ENCODE measurements at regions not wholly inside any gene's neighbourhood (a gene's known extent, or its start where the extent isn't known, plus 50 kb on each side); places are given as distances from the start of the nearest gene placed in this dataset.

DNA sequence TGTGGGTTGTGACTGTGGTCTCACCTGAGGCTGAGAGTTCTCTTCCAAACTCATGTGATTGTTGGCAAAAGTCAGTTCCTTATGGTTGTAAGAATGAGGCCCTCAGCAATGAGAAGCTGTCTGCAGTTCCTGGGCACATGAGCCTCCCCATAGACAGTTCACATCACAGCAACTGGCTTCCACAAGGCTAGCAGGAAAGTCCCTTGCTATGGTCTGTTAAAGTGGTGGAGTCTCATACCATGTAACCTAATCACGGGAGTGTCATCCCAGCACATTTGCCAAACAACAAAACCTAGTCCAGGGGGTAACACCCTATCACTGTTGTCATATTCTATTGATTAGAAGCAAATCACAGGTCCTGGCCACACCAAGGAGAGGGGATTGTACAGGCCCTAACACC lies 163.8 kb downstream of the BACH1 start:
- Histone ChIP-seq H3K36me3 (ENCODE audit: control insufficient read depth in 2 of 2, extremely low read depth in 1 of 2, insufficient read depth in 2 of 2, low read length in 2 of 2) (no peaks in the 10 kb centered on the region), H3K4me2 (ENCODE audit: control insufficient read depth, extremely low read depth, insufficient read depth, low read depth, low read length) (no peak overlapping the region), H4K20me1 (ENCODE audit: control insufficient read depth, extremely low read depth, insufficient read depth, low read length) (no peaks in the 10 kb centered on the region), H3K4me1 (ENCODE audit: control insufficient read depth, extremely low read depth, insufficient read depth, low read length) (no peaks in the 10 kb centered on the region), H3K27ac (ENCODE audit: control insufficient read depth, insufficient read depth, low read length) (no peak overlapping the region), H3K4me3 (ENCODE audit: control insufficient read depth in 2 of 3, extremely low read depth in 1 of 3, insufficient read depth in 2 of 3, low read depth in 1 of 3, low read length in 3 of 3) (no peak overlapping the region), H3K27me3 (ENCODE audit: control insufficient read depth, extremely low read depth, insufficient read depth, low read length) (no peaks in the 10 kb centered on the region), H3K9me1 (ENCODE audit: control insufficient read depth, extremely low read depth, insufficient read depth, low read length) (no peaks in the 10 kb centered on the region), H3K9me3 (ENCODE audit: control insufficient read depth, low read depth, low read length) (no peaks in the 10 kb centered on the region), H3K79me2 (ENCODE audit: control insufficient read depth, insufficient read depth, low read length) (no peaks in the 10 kb centered on the region), H2AFZ (ENCODE audit: control insufficient read depth, low read length) (no peak overlapping the region), H3K9ac (ENCODE audit: control insufficient read depth, extremely low read depth, insufficient read depth, low read length) (no peak overlapping the region)
- DNase-seq (ENCODE audit: low read depth, low spot score): no peak
- dilution Hi-C loops (cut with MboI; ENCODE audit: extremely low pct_ligation_motif_present, low sequenced_read_pairs): no loop called here
- TF ChIP-seq, protein P1, sequence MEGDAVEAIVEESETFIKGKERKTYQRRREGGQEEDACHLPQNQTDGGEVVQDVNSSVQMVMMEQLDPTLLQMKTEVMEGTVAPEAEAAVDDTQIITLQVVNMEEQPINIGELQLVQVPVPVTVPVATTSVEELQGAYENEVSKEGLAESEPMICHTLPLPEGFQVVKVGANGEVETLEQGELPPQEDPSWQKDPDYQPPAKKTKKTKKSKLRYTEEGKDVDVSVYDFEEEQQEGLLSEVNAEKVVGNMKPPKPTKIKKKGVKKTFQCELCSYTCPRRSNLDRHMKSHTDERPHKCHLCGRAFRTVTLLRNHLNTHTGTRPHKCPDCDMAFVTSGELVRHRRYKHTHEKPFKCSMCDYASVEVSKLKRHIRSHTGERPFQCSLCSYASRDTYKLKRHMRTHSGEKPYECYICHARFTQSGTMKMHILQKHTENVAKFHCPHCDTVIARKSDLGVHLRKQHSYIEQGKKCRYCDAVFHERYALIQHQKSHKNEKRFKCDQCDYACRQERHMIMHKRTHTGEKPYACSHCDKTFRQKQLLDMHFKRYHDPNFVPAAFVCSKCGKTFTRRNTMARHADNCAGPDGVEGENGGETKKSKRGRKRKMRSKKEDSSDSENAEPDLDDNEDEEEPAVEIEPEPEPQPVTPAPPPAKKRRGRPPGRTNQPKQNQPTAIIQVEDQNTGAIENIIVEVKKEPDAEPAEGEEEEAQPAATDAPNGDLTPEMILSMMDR (optimal IDR thresholded peaks at IDR 0.05 in 1 of 3, IDR thresholded peaks at IDR 0.05 in 1 of 3, conservative IDR thresholded peaks at IDR 0.05 in 1 of 3; ENCODE audit: extremely low read depth in 1 of 3, insufficient read depth in 2 of 3, low read length in 3 of 3): no peak
- TF ChIP-seq EZH2 (IDR thresholded peaks at IDR 0.05; ENCODE audit: low read length): no peak
- no peak for FAIRE-seq

DNA sequence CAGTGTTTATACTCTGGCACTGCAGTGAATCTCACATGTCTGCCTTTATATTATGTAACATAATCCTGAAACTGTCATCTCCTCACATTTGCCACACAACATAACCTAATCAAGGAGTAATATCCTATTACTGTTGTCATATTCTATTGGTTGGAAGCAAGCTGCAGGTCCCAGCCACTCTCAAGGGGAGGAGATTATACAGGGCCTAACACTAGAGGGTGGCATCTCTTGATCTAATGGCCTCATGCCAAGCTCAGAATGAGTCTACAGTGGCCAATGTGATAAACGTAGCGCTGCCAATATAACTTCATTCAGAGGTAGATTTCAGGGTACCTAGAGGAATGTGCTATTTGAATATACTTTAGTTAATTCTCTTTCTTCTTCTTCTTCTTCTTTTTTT lies 166.8 kb downstream of the BACH1 start:
- TF ChIP-seq, protein P1 (optimal IDR thresholded peaks at IDR 0.05 in 1 of 3, IDR thresholded peaks at IDR 0.05 in 1 of 3, conservative IDR thresholded peaks at IDR 0.05 in 1 of 3; ENCODE audit: extremely low read depth in 1 of 3, insufficient read depth in 2 of 3, low read length in 3 of 3): no peak
- TF ChIP-seq EZH2 (IDR thresholded peaks at IDR 0.05; ENCODE audit: low read length): no peak
- Histone ChIP-seq H3K27ac (ENCODE audit: control insufficient read depth, insufficient read depth, low read length) (no peak overlapping the region), H3K9me3 (ENCODE audit: control insufficient read depth, low read depth, low read length) (no peaks in the 10 kb centered on the region), H3K79me2 (ENCODE audit: control insufficient read depth, insufficient read depth, low read length) (no peaks in the 10 kb centered on the region), H3K4me3 (ENCODE audit: control insufficient read depth in 2 of 3, extremely low read depth in 1 of 3, insufficient read depth in 2 of 3, low read depth in 1 of 3, low read length in 3 of 3) (no peak overlapping the region), H2AFZ (ENCODE audit: control insufficient read depth, low read length) (no peak overlapping the region), H3K9ac (ENCODE audit: control insufficient read depth, extremely low read depth, insufficient read depth, low read length) (no peak overlapping the region), H3K9me1 (ENCODE audit: control insufficient read depth, extremely low read depth, insufficient read depth, low read length) (no peaks in the 10 kb centered on the region), H3K27me3 (ENCODE audit: control insufficient read depth, extremely low read depth, insufficient read depth, low read length) (no peaks in the 10 kb centered on the region), H3K4me2 (ENCODE audit: control insufficient read depth, extremely low read depth, insufficient read depth, low read depth, low read length) (no peak overlapping the region), H3K36me3 (ENCODE audit: control insufficient read depth in 2 of 2, extremely low read depth in 1 of 2, insufficient read depth in 2 of 2, low read length in 2 of 2) (no peaks in the 10 kb centered on the region), H3K4me1 (ENCODE audit: control insufficient read depth, extremely low read depth, insufficient read depth, low read length) (no peaks in the 10 kb centered on the region), H4K20me1 (ENCODE audit: control insufficient read depth, extremely low read depth, insufficient read depth, low read length) (no peaks in the 10 kb centered on the region)
- DNase-seq (ENCODE audit: low read depth, low spot score) (no peak), FAIRE-seq (no peak)
- dilution Hi-C loops (cut with MboI; ENCODE audit: extremely low pct_ligation_motif_present, low sequenced_read_pairs): no loop called here
